ENCODE measurements at regions not wholly inside any gene's neighbourhood (a gene's known extent, or its start where the extent isn't known, plus 50 kb on each side); places are given as distances from the start of the nearest gene placed in this dataset.

GRCh38 chr3:150036780-150037179 is 66.1 kb upstream of the PFN2 start:
- no peak for DNase-seq (ENCODE audit: low spot score)
- TF ChIP-seq, protein P1, sequence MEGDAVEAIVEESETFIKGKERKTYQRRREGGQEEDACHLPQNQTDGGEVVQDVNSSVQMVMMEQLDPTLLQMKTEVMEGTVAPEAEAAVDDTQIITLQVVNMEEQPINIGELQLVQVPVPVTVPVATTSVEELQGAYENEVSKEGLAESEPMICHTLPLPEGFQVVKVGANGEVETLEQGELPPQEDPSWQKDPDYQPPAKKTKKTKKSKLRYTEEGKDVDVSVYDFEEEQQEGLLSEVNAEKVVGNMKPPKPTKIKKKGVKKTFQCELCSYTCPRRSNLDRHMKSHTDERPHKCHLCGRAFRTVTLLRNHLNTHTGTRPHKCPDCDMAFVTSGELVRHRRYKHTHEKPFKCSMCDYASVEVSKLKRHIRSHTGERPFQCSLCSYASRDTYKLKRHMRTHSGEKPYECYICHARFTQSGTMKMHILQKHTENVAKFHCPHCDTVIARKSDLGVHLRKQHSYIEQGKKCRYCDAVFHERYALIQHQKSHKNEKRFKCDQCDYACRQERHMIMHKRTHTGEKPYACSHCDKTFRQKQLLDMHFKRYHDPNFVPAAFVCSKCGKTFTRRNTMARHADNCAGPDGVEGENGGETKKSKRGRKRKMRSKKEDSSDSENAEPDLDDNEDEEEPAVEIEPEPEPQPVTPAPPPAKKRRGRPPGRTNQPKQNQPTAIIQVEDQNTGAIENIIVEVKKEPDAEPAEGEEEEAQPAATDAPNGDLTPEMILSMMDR (IDR thresholded peaks at IDR 0.05; ENCODE audit: extremely low read depth, missing control alignments), result no peak

DNA sequence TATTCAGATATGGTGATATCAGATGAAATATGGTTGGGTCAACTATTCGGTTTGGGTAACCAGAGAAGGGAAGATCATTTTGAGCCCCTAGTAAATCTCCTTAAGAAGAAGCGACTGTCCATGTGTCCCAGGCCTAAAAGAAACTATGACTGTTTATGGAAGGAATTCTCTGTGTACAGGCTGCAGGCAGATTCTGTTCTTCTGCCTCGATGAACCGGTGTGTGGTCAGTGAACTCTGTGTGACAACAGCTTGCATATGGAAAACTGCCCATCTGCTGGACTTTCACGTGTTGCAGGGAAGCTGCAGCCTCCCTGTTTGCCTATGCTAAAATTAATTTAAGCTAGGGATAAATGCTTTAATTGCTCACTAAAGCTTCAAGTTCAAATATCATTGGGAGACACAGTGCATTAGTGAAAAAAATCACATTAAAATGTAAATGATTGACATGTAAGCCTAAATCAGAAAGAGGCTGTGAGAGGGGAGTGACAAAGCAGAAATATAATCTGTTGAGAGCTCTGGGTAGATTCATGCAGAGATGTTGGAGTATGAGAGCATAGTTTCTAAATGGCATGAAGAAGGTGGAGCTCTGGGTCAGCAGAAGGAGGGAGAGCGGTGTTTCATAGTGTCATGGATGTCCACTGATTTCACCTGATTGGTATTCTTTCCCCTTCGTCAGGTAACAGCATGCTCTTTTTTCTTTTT is 65.4 kb upstream of the PFN2 start:
- TF ChIP-seq, protein P1 (IDR thresholded peaks at IDR 0.05; ENCODE audit: extremely low read depth, missing control alignments), result no peak
- DNase-seq (ENCODE audit: low spot score), result no peak

DNA sequence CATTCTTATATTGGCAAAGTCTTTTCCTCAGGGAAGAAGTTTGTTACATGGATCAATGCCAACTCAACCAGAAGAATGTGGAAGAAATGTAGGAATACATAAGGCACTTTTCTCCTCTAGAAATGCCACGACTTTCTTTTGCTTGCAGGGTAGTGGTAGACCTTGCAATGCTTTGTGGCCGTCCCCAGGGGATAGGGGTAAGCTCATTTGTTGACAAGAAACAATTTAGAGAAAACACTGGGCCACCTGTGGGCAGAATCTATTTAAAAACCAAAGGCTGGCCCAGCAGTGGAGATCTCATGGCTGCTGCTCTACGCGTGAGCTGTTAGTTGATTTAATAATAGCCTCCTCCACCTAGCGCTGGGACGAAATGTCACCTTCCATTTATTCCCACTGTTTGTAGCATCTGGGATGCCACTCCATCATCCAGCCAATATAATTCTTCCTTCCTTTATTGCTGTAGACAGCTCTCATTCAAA is 64.6 kb upstream of the PFN2 start:
- DNase-seq (ENCODE audit: low spot score), result no peak
- TF ChIP-seq, protein P1 (IDR thresholded peaks at IDR 0.05; ENCODE audit: extremely low read depth, missing control alignments), result no peak

GRCh38 chr3:150033721-150034120 is 63.0 kb upstream of the PFN2 start:
- TF ChIP-seq, protein P1 (IDR thresholded peaks at IDR 0.05; ENCODE audit: extremely low read depth, missing control alignments), result no peak
- DNase-seq (ENCODE audit: low spot score), result no peak

DNA sequence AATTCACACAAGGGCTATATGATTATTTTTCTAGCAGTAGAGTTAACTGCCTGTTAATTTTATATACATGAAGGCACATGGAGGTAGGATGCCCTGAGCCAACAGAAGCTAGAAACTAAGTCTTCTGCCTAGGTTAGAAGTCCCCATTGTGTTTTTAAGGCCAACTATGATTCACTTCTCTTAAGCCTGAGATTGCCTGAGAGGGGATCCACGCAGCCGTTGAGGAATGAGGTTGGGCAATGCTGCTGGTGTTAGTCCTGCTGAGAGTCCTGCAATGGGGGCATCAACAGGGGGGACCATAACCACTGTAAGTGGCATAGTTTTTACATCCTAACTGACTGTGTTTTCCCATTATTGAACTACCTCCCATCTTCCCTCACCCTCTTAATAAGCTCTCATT is 60.1 kb upstream of the PFN2 start:
- TF ChIP-seq, protein P1 (IDR thresholded peaks at IDR 0.05; ENCODE audit: extremely low read depth, missing control alignments), result no peak
- no peak for DNase-seq (ENCODE audit: low spot score)

DNA sequence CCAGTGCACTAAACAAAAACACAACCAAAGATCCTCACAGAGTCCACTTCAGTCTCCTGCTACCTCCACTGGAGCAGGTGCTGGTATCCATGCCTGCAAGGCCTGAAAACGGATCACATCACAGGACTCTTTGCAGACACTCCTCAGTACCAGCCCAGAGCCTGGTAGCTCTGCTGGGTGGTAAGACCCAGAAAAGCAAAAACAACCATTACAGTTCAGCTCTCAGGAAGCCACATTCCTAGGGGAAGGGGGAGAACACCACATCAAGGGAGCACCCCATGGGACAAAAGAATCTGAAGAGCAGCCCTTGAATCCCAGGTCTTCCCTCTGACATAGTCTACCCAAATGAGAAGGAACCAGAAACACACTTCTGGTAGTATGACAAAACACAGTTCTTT is 52.5 kb upstream of the PFN2 start:
- TF ChIP-seq, protein P1 (IDR thresholded peaks at IDR 0.05; ENCODE audit: extremely low read depth, missing control alignments), result no peak
- no peak for DNase-seq (ENCODE audit: low spot score)

DNA sequence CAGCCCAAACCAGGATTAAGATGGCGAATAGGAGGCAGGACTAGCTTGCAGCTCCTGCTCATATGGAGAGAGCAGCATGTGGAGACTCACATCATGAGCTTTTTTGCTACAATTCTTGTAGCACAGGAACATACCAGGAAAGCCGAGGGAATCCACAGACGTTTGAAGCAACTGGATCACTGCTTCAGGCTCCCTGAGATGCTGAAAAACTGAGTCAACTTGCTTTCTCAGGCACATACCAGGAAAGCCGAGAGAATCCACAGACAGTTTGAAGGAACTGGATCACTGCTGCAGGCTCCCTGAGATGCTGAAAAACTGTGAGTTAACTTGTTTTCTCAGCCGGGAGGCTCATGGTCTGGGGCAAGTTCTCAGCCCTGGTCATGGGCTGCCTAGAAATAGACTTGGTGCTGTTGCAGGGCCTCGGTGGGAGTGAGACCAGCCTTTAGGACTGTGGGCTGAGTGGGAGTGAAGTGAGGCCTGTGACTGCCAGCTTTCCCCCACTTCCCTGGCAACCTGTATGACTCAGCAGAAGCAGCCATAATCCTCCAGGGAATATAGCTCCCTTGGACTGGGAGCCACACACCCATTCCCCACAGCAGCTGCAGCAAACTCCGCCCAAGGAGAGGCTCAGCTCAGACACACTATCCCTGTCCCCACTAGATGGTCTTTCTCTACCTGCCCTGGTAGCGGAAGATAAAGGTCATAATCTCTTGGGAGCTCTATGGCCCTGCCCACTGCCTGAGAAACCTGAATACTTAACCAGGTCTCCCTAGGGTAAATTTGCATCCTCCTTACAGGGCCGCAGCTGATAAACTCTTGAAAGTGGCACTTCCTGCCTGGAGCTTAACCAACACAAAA is 51.9 kb upstream of the PFN2 start:
- no peak for DNase-seq (ENCODE audit: low spot score)
- TF ChIP-seq, protein P1 (IDR thresholded peaks at IDR 0.05; ENCODE audit: extremely low read depth, missing control alignments), result no peak

Measured in GM20000 (cell line).